ENCODE measurements at regions not wholly inside any gene's neighbourhood (a gene's known extent, or its start where the extent isn't known, plus 50 kb on each side); places are given as distances from the start of the nearest gene placed in this dataset.

GRCh38 chrX:25124391-25124790 is 108.6 kb upstream of the ARX start (continued):
- TF ChIP-seq SREBF2 (IDR thresholded peaks at IDR 0.05; ENCODE audit: low read length) (no peak), CREB1 (IDR thresholded peaks at IDR 0.05; ENCODE audit: low read depth) (no peak), FOS (IDR thresholded peaks at IDR 0.05; ENCODE audit: borderline replicate concordance, extremely low read depth, insufficient read length) (no peak)

GRCh38 chrX:25112156-25112555 is 96.4 kb upstream of the ARX start:
- TF ChIP-seq ZBTB40 (IDR thresholded peaks at IDR 0.05; ENCODE audit: borderline replicate concordance) (no peak), POLR2A (IDR thresholded peaks at IDR 0.05; ENCODE audit: low read depth, low read length) (no peak), BRCA1 (IDR thresholded peaks at IDR 0.05; ENCODE audit: low read depth, low read length) (no peak), CHD4 (IDR thresholded peaks at IDR 0.05) (no peak), USF2 (IDR thresholded peaks at IDR 0.05; ENCODE audit: borderline replicate concordance, low read depth, low read length) (no peak), DPF2 (IDR thresholded peaks at IDR 0.05) (no peak), ELK1 (IDR thresholded peaks at IDR 0.05; ENCODE audit: low read depth, low read length) (no peak), CBFB (IDR thresholded peaks at IDR 0.05; ENCODE audit: low read depth) (no peak), FOS (IDR thresholded peaks at IDR 0.05; ENCODE audit: borderline replicate concordance, extremely low read depth, insufficient read length) (no peak), RUNX3 (IDR thresholded peaks at IDR 0.05; ENCODE audit: low read length) (no peak), WRNIP1 (IDR thresholded peaks at IDR 0.05; ENCODE audit: borderline replicate concordance, low read depth, low read length) (no peak), MYB (IDR thresholded peaks at IDR 0.05; ENCODE audit: borderline replicate concordance, low read depth, low read length) (no peak), USF1 (IDR thresholded peaks at IDR 0.05; ENCODE audit: borderline replicate concordance, extremely low read length, insufficient read depth, low read depth, low read length) (no peak), POLR2AphosphoS2 (IDR thresholded peaks at IDR 0.05; ENCODE audit: low read depth, low read length) (no peak), FOXM1 (IDR thresholded peaks at IDR 0.05; ENCODE audit: low read depth, low read length) (no peak)
- CTCF ChIA-PET = no interaction called here

More at GRCh38 chrX:25112156-25112555, 96.4 kb upstream of the ARX start:
- POLR2A ChIA-PET = no interaction called here
- DNase-seq (ENCODE audit: low read depth, low spot score) = no peak
- Histone ChIP-seq H3K27me3 (replicated peaks in 1 of 2; ENCODE audit: control insufficient read depth in 2 of 2, insufficient read depth in 2 of 2, low read length in 1 of 2) (no peaks in the 10 kb centered on the region), H3K4me1 (ENCODE audit: control insufficient read depth, insufficient read depth, low read length) (no peaks in the 10 kb centered on the region), H4K20me1 (ENCODE audit: control insufficient read depth, insufficient read depth) (no peaks in the 10 kb centered on the region), H3K4me2 (ENCODE audit: control insufficient read depth, insufficient read depth) (no peak overlapping the region), H3K4me3 (no peak overlapping the region), H2AFZ (ENCODE audit: control insufficient read depth, low read depth, low read length) (no peak overlapping the region), H3K9ac (ENCODE audit: control insufficient read depth, insufficient read depth, low read length) (no peak overlapping the region), H3K9me3 (replicated peaks; ENCODE audit: control insufficient read depth, insufficient read depth, low read length) (no peaks in the 10 kb centered on the region), H3K27ac (ENCODE audit: control insufficient read depth, insufficient read depth) (no peak overlapping the region), H3K79me2 (ENCODE audit: control insufficient read depth, insufficient read depth, low read length) (no peaks in the 10 kb centered on the region), H3K36me3 (ENCODE audit: control insufficient read depth in 2 of 2, insufficient read depth in 2 of 2, low read length in 1 of 2) (no peaks in the 10 kb centered on the region)
- SMC1A ChIA-PET (ENCODE audit: uncharacterized antibody, unreplicated experiment) = no interaction called here
- 20% methylated on average over 2 of the region's 2 CpGs for WGBS (ENCODE audit: insufficient coverage, insufficient replicate concordance, low lambda C conversion rate, missing lambda C conversion rate)
- no peak for ATAC-seq
- RAD21 ChIA-PET (ENCODE audit: unreplicated experiment) = no interaction called here
- no peak for FAIRE-seq
- no TSS peak for BruUV-seq (replicated peaks)
- in situ Hi-C loops (cut with MboI) (no loop called here), intact Hi-C loops (cut with micrococcal nuclease; ENCODE audit: unreplicated experiment) (no loop called here)
